ENCODE measurements at regions not wholly inside any gene's neighbourhood (a gene's known extent, or its start where the extent isn't known, plus 50 kb on each side); places are given as distances from the start of the nearest gene placed in this dataset.
"Not testable (repeated sequence)": the region's sequence is repeated elsewhere in the genome, so short reads cannot be mapped to it uniquely, and the experiment has no call there.

DNA sequence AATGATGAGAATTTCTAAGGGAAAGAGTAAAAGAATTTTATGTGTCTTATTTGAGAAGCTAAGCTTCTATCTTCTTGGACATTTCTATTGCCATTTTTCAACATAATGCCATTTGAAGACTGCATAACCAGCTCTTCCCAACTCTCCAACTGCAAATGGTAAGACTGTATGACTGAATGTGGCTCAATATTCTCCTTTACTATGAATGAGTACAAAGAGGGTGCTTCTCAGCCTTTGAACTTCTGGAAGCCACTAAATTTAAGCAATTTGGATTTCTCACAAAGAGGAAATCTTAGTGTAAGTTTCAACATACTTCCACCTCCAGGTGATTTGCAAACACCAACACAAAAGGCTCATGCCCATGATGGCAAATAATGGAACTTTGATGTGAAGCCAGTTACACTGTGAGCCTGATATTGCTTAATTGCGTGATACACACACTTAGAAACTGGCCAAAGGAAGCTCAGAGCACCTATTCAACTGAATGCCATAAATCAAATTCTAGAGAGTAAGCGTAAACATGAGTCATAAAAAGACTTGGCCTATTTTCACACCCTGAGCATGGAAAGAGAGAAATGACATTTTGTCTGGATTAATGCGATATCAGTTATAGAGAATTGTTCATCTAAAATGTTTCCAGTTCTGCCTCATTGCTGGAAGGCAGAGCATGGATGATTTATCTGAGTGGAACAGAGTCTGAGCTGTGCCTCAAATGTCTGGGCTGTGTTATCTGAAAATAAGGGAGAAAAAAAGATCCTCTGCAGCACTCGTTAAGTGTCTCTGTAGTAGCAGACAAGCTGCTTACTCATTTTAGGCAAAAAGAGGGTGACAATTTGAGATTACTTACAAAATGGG lies 145.3 kb downstream of the PLK2 start:
- Histone ChIP-seq H3K27ac (ENCODE audit: low read depth, low read length) (no peak overlapping the region), H3K9ac (ENCODE audit: low read depth in 1 of 3, low read length in 3 of 3) (no peak overlapping the region), H3K36me3 (ENCODE audit: control insufficient read depth in 3 of 3, insufficient read depth in 3 of 3, low read length in 3 of 3) (no peaks in the 10 kb centered on the region), H3K9me3 (ENCODE audit: control insufficient read depth in 3 of 3, low read length in 3 of 3) (no peaks in the 10 kb centered on the region), H3K27me3 (ENCODE audit: control insufficient read depth in 3 of 3, insufficient read depth in 3 of 3, low read length in 3 of 3) (no peaks in the 10 kb centered on the region), H3K4me3 (ENCODE audit: low read length in 3 of 3) (no peak overlapping the region), H3K4me1 (ENCODE audit: control insufficient read depth in 3 of 3, insufficient read depth in 3 of 3, low read length in 3 of 3) (no peaks in the 10 kb centered on the region)

DNA sequence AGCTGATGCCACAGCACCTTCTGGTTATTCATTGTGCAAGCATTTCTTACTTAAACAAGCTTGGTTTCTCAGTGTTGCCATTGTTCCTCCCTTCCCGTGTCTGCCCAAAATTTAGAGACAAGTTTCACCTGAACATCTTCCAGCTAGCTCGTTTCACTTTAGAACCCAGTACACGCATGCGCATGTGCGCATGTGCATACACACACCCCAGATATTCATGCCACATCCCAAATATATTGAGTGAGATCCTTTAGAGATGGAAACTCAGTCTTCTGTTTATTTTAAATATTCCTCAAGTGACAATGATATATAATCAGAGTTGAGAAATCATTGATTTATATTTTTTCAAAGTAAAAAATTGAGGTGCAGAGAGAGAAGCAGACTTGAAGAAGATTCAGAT lies 147.6 kb downstream of the PLK2 start:
- Histone ChIP-seq H3K9ac (ENCODE audit: low read depth in 1 of 3, low read length in 3 of 3) (no peak overlapping the region), H3K4me1 (ENCODE audit: control insufficient read depth in 3 of 3, insufficient read depth in 3 of 3, low read length in 3 of 3) (no peaks in the 10 kb centered on the region), H3K27ac (ENCODE audit: low read depth, low read length) (no peak overlapping the region), H3K9me3 (ENCODE audit: control insufficient read depth in 3 of 3, low read length in 3 of 3) (no peaks in the 10 kb centered on the region), H3K36me3 (ENCODE audit: control insufficient read depth in 3 of 3, insufficient read depth in 3 of 3, low read length in 3 of 3) (no peaks in the 10 kb centered on the region), H3K27me3 (ENCODE audit: control insufficient read depth in 3 of 3, insufficient read depth in 3 of 3, low read length in 3 of 3) (no peaks in the 10 kb centered on the region), H3K4me3 (ENCODE audit: low read length in 3 of 3) (no peak overlapping the region)

DNA sequence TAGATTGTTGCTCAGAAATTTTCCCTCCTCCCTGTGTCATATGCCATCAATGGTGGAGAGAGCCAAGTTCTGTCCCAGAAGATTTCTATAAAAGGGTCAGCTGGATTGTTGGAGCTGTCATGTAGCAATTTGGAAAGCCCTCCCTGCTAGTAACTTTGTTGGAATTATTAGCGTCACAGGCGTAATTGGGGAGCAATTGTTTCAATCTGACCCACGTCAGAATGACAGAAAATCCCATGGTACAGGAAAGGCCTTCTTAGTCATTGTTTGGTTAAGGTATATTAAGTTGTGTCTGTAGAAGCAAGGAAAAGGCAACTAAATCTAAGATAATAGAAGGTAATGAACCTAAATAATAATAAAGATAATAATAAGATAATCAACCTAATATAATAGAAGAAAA lies 148.4 kb downstream of the PLK2 start:
- Histone ChIP-seq H3K4me3 (ENCODE audit: low read length in 3 of 3) (no peak overlapping the region), H3K9ac (ENCODE audit: low read depth in 1 of 3, low read length in 3 of 3) (no peak overlapping the region), H3K9me3 (ENCODE audit: control insufficient read depth in 3 of 3, low read length in 3 of 3) (no peaks in the 10 kb centered on the region), H3K36me3 (ENCODE audit: control insufficient read depth in 3 of 3, insufficient read depth in 3 of 3, low read length in 3 of 3) (no peaks in the 10 kb centered on the region), H3K27me3 (ENCODE audit: control insufficient read depth in 3 of 3, insufficient read depth in 3 of 3, low read length in 3 of 3) (no peaks in the 10 kb centered on the region), H3K27ac (ENCODE audit: low read depth, low read length) (no peak overlapping the region), H3K4me1 (ENCODE audit: control insufficient read depth in 3 of 3, insufficient read depth in 3 of 3, low read length in 3 of 3) (no peaks in the 10 kb centered on the region)

DNA sequence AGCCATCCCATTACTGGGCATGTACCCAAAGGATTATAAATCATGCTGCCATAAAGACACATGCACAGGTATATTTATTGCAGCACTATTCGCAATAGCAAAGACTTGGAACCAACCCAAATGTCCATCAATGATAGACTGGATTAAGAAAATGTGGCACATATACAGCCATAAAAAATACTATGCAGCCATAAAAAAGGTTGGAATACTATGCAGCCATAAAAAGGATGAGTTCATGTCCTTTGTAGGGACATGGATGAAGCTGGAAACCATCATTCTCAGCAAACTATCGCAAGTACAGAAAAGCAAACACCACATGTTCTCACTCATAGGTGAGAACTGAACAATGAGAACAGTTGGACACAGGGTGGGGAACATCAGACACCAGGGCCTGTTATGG lies 151.5 kb downstream of the PLK2 start:
- not testable (repeated sequence) for H3K4me1 ChIP-seq (ENCODE audit: control insufficient read depth in 3 of 3, insufficient read depth in 3 of 3, low read length in 3 of 3); H3K36me3 ChIP-seq (ENCODE audit: control insufficient read depth in 3 of 3, insufficient read depth in 3 of 3, low read length in 3 of 3); H3K9me3 ChIP-seq (ENCODE audit: control insufficient read depth in 3 of 3, low read length in 3 of 3); H3K27ac ChIP-seq (ENCODE audit: low read depth, low read length); H3K27me3 ChIP-seq (ENCODE audit: control insufficient read depth in 3 of 3, insufficient read depth in 3 of 3, low read length in 3 of 3); H3K9ac ChIP-seq (ENCODE audit: low read depth in 1 of 3, low read length in 3 of 3); H3K4me3 ChIP-seq (ENCODE audit: low read length in 3 of 3)

DNA sequence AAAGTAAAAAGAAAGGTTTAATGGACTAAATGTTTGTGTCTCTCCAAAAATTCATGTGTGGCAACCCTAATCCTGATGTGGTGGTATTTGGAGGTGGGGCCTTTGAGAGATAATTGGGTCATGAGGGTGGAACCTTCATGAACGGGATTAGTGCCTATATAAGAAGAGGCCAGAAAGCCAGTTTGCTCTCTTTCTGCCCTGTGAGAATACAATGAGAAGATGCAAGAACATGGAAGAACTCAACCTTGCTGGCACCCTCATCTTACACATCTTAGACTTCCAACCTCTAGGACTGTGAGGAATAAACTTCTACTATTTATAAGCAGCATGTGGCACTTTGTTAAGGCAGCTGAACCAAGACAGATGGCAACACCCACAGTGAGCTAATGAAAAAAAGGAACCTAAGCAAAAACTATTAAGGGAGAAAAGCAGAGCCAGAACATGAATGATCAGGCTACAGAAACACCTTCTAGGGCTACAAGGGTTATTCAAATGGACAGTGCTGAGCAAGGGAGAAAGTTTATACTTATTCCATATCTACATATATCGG lies 159.5 kb downstream of the PLK2 start:
- H3K36me3 ChIP-seq (ENCODE audit: control insufficient read depth in 3 of 3, insufficient read depth in 3 of 3, low read length in 3 of 3), result no peaks in the 10 kb centered on the region
- H3K9ac ChIP-seq (ENCODE audit: low read depth in 1 of 3, low read length in 3 of 3), result no peak overlapping the region
- no peaks in the 10 kb centered on the region for H3K27me3 ChIP-seq (ENCODE audit: control insufficient read depth in 3 of 3, insufficient read depth in 3 of 3, low read length in 3 of 3)
- H3K9me3 ChIP-seq (ENCODE audit: control insufficient read depth in 3 of 3, low read length in 3 of 3), result no peaks in the 10 kb centered on the region
- H3K4me1 ChIP-seq (ENCODE audit: control insufficient read depth in 3 of 3, insufficient read depth in 3 of 3, low read length in 3 of 3), result no peaks in the 10 kb centered on the region
- no peak overlapping the region for H3K27ac ChIP-seq (ENCODE audit: low read depth, low read length)
- no peak overlapping the region for H3K4me3 ChIP-seq (ENCODE audit: low read length in 3 of 3)

DNA sequence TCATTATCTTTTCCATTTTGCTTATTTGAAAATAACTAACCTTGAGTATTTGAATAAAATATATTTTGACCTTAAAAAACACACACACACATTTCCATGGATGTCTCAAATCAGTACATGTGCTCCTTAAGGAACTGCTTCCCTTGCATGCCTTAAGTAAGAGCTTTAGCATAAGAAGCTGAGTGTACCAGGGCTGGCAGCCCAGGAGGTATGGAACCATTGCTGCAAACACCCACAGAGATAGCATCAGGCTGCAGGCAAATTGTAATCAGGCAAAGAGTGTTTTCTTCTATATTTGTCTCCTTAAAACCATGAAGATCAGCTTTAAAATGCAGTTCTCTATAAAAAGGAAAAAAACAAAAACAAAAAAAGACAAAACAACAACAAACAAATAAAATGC lies 160.6 kb downstream of the PLK2 start:
- H3K4me3 ChIP-seq (ENCODE audit: low read length in 3 of 3), result no peak overlapping the region
- no peaks in the 10 kb centered on the region for H3K9me3 ChIP-seq (ENCODE audit: control insufficient read depth in 3 of 3, low read length in 3 of 3)
- H3K27ac ChIP-seq (ENCODE audit: low read depth, low read length), result no peak overlapping the region

DNA sequence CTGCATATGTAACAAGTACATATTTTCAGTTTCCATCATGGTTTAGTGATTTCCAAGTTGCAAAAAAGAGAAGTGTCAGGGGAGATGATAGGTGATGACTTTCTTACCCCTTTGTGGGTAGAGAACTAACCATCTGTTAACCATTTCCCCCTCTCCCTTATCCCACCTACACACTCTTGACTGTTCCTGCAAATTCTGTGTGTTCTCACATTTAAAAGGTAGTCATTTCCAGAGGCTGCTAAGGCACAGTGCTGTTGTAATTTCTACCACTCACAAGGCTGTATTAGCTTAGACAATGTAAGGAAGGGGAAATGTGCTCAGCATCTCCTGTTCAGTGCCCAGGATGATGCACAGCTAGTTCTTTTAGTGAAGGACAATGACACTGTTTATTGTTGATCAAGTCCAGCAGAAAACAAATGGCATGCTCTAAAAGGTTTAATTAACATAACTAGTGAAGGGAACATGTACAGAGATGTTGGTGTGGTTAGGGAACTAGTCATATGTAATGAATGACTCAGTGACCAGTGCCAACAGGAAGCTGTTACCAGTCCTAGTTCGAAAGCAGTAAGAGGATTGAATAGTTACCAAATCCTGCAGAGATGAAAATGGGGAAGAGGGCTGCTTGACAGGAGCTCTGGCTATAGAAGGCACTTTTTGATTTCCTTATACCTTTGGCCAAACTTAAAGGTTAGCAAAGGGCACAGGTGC lies 165.1 kb downstream of the PLK2 start:
- H3K9me3 ChIP-seq (ENCODE audit: control insufficient read depth in 3 of 3, low read length in 3 of 3), result no peaks in the 10 kb centered on the region
- no peaks in the 10 kb centered on the region for H3K27me3 ChIP-seq (ENCODE audit: control insufficient read depth in 3 of 3, insufficient read depth in 3 of 3, low read length in 3 of 3)
- H3K36me3 ChIP-seq (ENCODE audit: control insufficient read depth in 3 of 3, insufficient read depth in 3 of 3, low read length in 3 of 3), result no peaks in the 10 kb centered on the region
- no peak overlapping the region for H3K4me3 ChIP-seq (ENCODE audit: low read length in 3 of 3)
- H3K27ac ChIP-seq (ENCODE audit: low read depth, low read length), result no peak overlapping the region
- no peaks in the 10 kb centered on the region for H3K4me1 ChIP-seq (ENCODE audit: control insufficient read depth in 3 of 3, insufficient read depth in 3 of 3, low read length in 3 of 3)
- H3K9ac ChIP-seq (ENCODE audit: low read depth in 1 of 3, low read length in 3 of 3), result no peak overlapping the region

More for the DNA sequence above, 160.6 kb downstream of the PLK2 start:
- Histone ChIP-seq H3K9ac (ENCODE audit: low read depth in 1 of 3, low read length in 3 of 3) (no peak overlapping the region), H3K27me3 (ENCODE audit: control insufficient read depth in 3 of 3, insufficient read depth in 3 of 3, low read length in 3 of 3) (no peaks in the 10 kb centered on the region), H3K4me1 (ENCODE audit: control insufficient read depth in 3 of 3, insufficient read depth in 3 of 3, low read length in 3 of 3) (no peaks in the 10 kb centered on the region), H3K36me3 (ENCODE audit: control insufficient read depth in 3 of 3, insufficient read depth in 3 of 3, low read length in 3 of 3) (no peaks in the 10 kb centered on the region)

DNA sequence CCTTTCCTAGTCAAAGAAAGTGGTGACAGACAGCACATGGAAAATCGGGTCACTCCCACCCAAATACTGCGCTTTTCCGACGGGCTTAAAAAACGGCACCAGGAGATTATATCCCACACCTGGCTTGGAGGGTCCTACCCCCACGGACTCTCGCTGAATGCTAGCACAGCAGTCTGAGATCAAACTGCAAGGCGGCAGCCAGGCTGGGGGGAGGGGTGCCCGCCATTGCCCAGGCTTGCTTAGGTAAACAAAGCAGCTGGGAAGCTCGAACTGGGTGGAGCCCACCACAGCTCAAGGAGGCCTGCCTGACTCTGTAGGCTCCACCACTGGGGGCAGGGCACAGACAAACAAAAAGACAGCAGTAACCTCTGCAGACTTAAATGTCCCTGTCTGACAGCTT lies 171.6 kb downstream of the PLK2 start:
- not testable (repeated sequence) for H3K9me3 ChIP-seq (ENCODE audit: control insufficient read depth in 3 of 3, low read length in 3 of 3); H3K4me1 ChIP-seq (ENCODE audit: control insufficient read depth in 3 of 3, insufficient read depth in 3 of 3, low read length in 3 of 3); H3K36me3 ChIP-seq (ENCODE audit: control insufficient read depth in 3 of 3, insufficient read depth in 3 of 3, low read length in 3 of 3)

DNA sequence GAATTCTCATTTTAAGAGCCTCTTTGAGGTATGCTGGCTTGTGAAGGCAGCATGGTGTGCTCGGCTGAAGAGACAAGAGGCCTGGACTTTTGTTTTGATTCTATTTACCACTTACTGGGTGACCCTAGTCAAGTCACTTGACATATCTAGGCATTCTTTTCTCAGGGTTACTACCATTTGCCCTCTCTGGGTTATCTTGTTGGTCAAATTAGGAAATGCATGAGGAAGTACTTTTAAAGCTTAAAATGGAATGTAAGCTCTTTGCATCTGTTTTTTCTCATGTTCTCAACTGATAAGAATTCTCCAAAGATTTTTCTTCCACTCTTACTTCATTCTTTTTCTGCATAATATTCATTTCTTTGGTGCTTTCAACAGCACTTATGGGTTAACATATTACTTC lies 173.1 kb downstream of the PLK2 start:
- H3K27me3 ChIP-seq (ENCODE audit: control insufficient read depth in 3 of 3, insufficient read depth in 3 of 3, low read length in 3 of 3), result no peaks in the 10 kb centered on the region
- H3K27ac ChIP-seq (ENCODE audit: low read depth, low read length), result no peak overlapping the region
- H3K9me3 ChIP-seq (ENCODE audit: control insufficient read depth in 3 of 3, low read length in 3 of 3), result no peaks in the 10 kb centered on the region
- no peak overlapping the region for H3K9ac ChIP-seq (ENCODE audit: low read depth in 1 of 3, low read length in 3 of 3)
- no peaks in the 10 kb centered on the region for H3K4me1 ChIP-seq (ENCODE audit: control insufficient read depth in 3 of 3, insufficient read depth in 3 of 3, low read length in 3 of 3)
- H3K4me3 ChIP-seq (ENCODE audit: low read length in 3 of 3), result no peak overlapping the region
- H3K36me3 ChIP-seq (ENCODE audit: control insufficient read depth in 3 of 3, insufficient read depth in 3 of 3, low read length in 3 of 3), result no peaks in the 10 kb centered on the region

More for the DNA sequence above, 171.6 kb downstream of the PLK2 start:
- H3K27ac ChIP-seq (ENCODE audit: low read depth, low read length); H3K4me3 ChIP-seq (ENCODE audit: low read length in 3 of 3); H3K9ac ChIP-seq (ENCODE audit: low read depth in 1 of 3, low read length in 3 of 3); H3K27me3 ChIP-seq (ENCODE audit: control insufficient read depth in 3 of 3, insufficient read depth in 3 of 3, low read length in 3 of 3): not testable (repeated sequence)

DNA sequence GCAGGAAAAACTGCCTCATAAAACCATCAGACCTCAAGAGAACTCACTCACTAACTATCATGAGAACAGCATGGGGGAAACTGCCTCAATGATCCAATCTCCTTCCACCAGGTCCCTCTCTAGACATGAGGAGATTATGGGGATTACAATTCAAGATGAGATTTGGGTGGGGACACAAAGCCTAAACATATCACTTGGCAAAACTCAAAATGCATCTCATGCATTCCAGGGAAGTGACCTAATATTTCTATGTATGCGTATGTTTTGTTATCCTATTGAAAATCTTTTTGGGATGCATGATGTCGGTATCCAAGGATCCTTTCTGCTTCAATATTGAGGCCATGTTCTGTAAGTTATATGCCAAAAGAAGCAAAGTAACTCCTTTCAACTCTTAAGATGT lies 174.0 kb downstream of the PLK2 start:
- Histone ChIP-seq H3K27ac (ENCODE audit: low read depth, low read length) (no peak overlapping the region), H3K4me3 (ENCODE audit: low read length in 3 of 3) (no peak overlapping the region), H3K27me3 (ENCODE audit: control insufficient read depth in 3 of 3, insufficient read depth in 3 of 3, low read length in 3 of 3) (no peaks in the 10 kb centered on the region), H3K9me3 (ENCODE audit: control insufficient read depth in 3 of 3, low read length in 3 of 3) (no peaks in the 10 kb centered on the region), H3K9ac (ENCODE audit: low read depth in 1 of 3, low read length in 3 of 3) (no peak overlapping the region), H3K4me1 (ENCODE audit: control insufficient read depth in 3 of 3, insufficient read depth in 3 of 3, low read length in 3 of 3) (no peaks in the 10 kb centered on the region), H3K36me3 (ENCODE audit: control insufficient read depth in 3 of 3, insufficient read depth in 3 of 3, low read length in 3 of 3) (no peaks in the 10 kb centered on the region)

Data from skeletal muscle tissue (tissue), 3 donors.